ENCODE measurements at regions not wholly inside any gene's neighbourhood (a gene's known extent, or its start where the extent isn't known, plus 50 kb on each side); places are given as distances from the start of the nearest gene placed in this dataset.

GRCh38 chr11:134562196-134562595, 150.2 kb upstream of the B3GAT1 start (continued):
- no peak for TF ChIP-seq CSRNP3 (CRISPR knock-in tag; IDR thresholded peaks at IDR 0.05)
- TF ChIP-seq TOX (CRISPR knock-in tag; IDR thresholded peaks at IDR 0.05; ENCODE audit: borderline replicate concordance) = no peak

GRCh38 chr11:134561331-134561720, 149.3 kb upstream of the B3GAT1 start:
- TF ChIP-seq ZC3H10 (CRISPR knock-in tag; IDR thresholded peaks at IDR 0.05) (no peak), PPARA (CRISPR knock-in tag; IDR thresholded peaks at IDR 0.05; ENCODE audit: borderline replicate concordance) (no peak), CREB5 (CRISPR knock-in tag; IDR thresholded peaks at IDR 0.05; ENCODE audit: low read depth) (no peak), ZNF565 (CRISPR knock-in tag; conservative IDR thresholded peaks at IDR 0.05; ENCODE audit: low read depth) (no peak), BACH2 (CRISPR knock-in tag; IDR thresholded peaks at IDR 0.05; ENCODE audit: borderline replicate concordance) (no peak), GLIS3 (CRISPR knock-in tag; IDR thresholded peaks at IDR 0.05) (no peak), TSHZ2 (CRISPR knock-in tag; IDR thresholded peaks at IDR 0.05) (no peak), ZNF70 (CRISPR knock-in tag; IDR thresholded peaks at IDR 0.05) (no peak), POU6F1 (CRISPR knock-in tag; IDR thresholded peaks at IDR 0.05; ENCODE audit: borderline replicate concordance, low read depth) (no peak), OSR1 (CRISPR knock-in tag; IDR thresholded peaks at IDR 0.05) (no peak), ESRRG (CRISPR knock-in tag; IDR thresholded peaks at IDR 0.05) (no peak), ARNTL (CRISPR knock-in tag; IDR thresholded peaks at IDR 0.05; ENCODE audit: borderline replicate concordance, low read depth) (no peak), PATZ1 (CRISPR knock-in tag; IDR thresholded peaks at IDR 0.05; ENCODE audit: borderline replicate concordance) (no peak)
- ATAC-seq = no peak

GRCh38 chr11:134560566-134561330, 148.7 kb upstream of the B3GAT1 start:
- no peak for ATAC-seq
- TF ChIP-seq CSDC2 (CRISPR knock-in tag; IDR thresholded peaks at IDR 0.05) = no peak
- TF ChIP-seq PPARA (CRISPR knock-in tag; IDR thresholded peaks at IDR 0.05; ENCODE audit: borderline replicate concordance) = no peak
- TF ChIP-seq CREB5 (CRISPR knock-in tag; IDR thresholded peaks at IDR 0.05; ENCODE audit: low read depth) = no peak
- TF ChIP-seq CSRNP3 (CRISPR knock-in tag; IDR thresholded peaks at IDR 0.05) = no peak
- no peak for TF ChIP-seq SNAI2 (CRISPR knock-in tag; IDR thresholded peaks at IDR 0.05)
- no peak for TF ChIP-seq TCF4 (CRISPR knock-in tag; IDR thresholded peaks at IDR 0.05; ENCODE audit: borderline replicate concordance)
- TF ChIP-seq ZNF8 (CRISPR knock-in tag; IDR thresholded peaks at IDR 0.05) = no peak
- no peak for TF ChIP-seq ISL1 (CRISPR knock-in tag; IDR thresholded peaks at IDR 0.05)
- no peak for TF ChIP-seq ZNF565 (CRISPR knock-in tag; conservative IDR thresholded peaks at IDR 0.05; ENCODE audit: low read depth)
- no peak for TF ChIP-seq RARB (CRISPR knock-in tag; IDR thresholded peaks at IDR 0.05)
- TF ChIP-seq ZC3H10 (CRISPR knock-in tag; IDR thresholded peaks at IDR 0.05) = no peak
- no peak for TF ChIP-seq PATZ1 (CRISPR knock-in tag; IDR thresholded peaks at IDR 0.05; ENCODE audit: borderline replicate concordance)
- no peak for TF ChIP-seq ESRRG (CRISPR knock-in tag; IDR thresholded peaks at IDR 0.05)
